ENCODE measurements at regions not wholly inside any gene's neighbourhood (a gene's known extent, or its start where the extent isn't known, plus 50 kb on each side); places are given as distances from the start of the nearest gene placed in this dataset.

- Histone ChIP-seq H3K9ac (no peak overlapping the region), H3K36me3 (replicated peaks in 1 of 2; ENCODE audit: control insufficient read depth in 1 of 2, insufficient read depth in 2 of 2, low read length in 1 of 2) (no peaks in the 10 kb centered on the region), H3K9me2 (no peaks in the 10 kb centered on the region), H3K4me3 (ENCODE audit: low read depth in 2 of 2, low read length in 1 of 2) (no peak overlapping the region), H3K4me1 (ENCODE audit: control insufficient read depth in 1 of 2, insufficient read depth in 2 of 2, low read depth in 1 of 2, low read length in 1 of 2) (no peaks in the 10 kb centered on the region), H2AFZ (ENCODE audit: low read depth) (no peak overlapping the region), H3K27ac (ENCODE audit: low read depth in 2 of 2, low read length in 1 of 2) (no peak overlapping the region), H3K79me2 (ENCODE audit: insufficient read depth) (no peaks in the 10 kb centered on the region), H3F3A (replicated peaks; ENCODE audit: insufficient read depth) (no peaks in the 10 kb centered on the region), H3K27me3 (ENCODE audit: insufficient read depth) (no peaks in the 10 kb centered on the region), H3K9me3 (no peaks in the 10 kb centered on the region), H3K4me2 (no peak overlapping the region), H4K20me1 (ENCODE audit: insufficient read depth) (no peaks in the 10 kb centered on the region)
- WGBS (ENCODE audit: low lambda C conversion rate), result 0% methylated on average over 2 of the region's 2 CpGs
- no peak for DNase-seq
- no peak for TF ChIP-seq YY1 (IDR thresholded peaks at IDR 0.05; ENCODE audit: low read depth)
- TF ChIP-seq SIN3A (IDR thresholded peaks at IDR 0.05; ENCODE audit: borderline replicate concordance, low read depth, low read length), result no peak
- TF ChIP-seq IRF3 (IDR thresholded peaks at IDR 0.05; ENCODE audit: low read depth, low read length), result no peak
- TF ChIP-seq RAD21 (IDR thresholded peaks at IDR 0.05; ENCODE audit: low read length), result no peak
- TF ChIP-seq RFX5 (IDR thresholded peaks at IDR 0.05; ENCODE audit: low read length), result no peak
- no peak for TF ChIP-seq TEAD4 (IDR thresholded peaks at IDR 0.05; ENCODE audit: borderline replicate concordance, insufficient read depth)
- no peak for TF ChIP-seq MEF2A (IDR thresholded peaks at IDR 0.05; ENCODE audit: borderline replicate concordance, low read depth)
- no peak for TF ChIP-seq POLR2AphosphoS5 (IDR thresholded peaks at IDR 0.05; ENCODE audit: low read depth, low read length)
- TF ChIP-seq FOXJ3 (CRISPR knock-in tag; IDR thresholded peaks at IDR 0.05), result no peak
- no peak for TF ChIP-seq MAX (IDR thresholded peaks at IDR 0.05; ENCODE audit: low read depth)
- no peak for TF ChIP-seq CHD2 (IDR thresholded peaks at IDR 0.05; ENCODE audit: low read length, partially characterized antibody)
- TF ChIP-seq NRF1 (IDR thresholded peaks at IDR 0.05; ENCODE audit: low read depth, low read length), result no peak
- TF ChIP-seq SMC3 (IDR thresholded peaks at IDR 0.05; ENCODE audit: low read depth, low read length), result no peak
- TF ChIP-seq, protein P1, sequence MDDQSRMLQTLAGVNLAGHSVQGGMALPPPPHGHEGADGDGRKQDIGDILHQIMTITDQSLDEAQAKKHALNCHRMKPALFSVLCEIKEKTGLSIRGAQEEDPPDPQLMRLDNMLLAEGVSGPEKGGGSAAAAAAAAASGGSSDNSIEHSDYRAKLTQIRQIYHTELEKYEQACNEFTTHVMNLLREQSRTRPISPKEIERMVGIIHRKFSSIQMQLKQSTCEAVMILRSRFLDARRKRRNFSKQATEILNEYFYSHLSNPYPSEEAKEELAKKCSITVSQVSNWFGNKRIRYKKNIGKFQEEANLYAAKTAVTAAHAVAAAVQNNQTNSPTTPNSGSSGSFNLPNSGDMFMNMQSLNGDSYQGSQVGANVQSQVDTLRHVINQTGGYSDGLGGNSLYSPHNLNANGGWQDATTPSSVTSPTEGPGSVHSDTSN (IDR thresholded peaks at IDR 0.05), result no peak
- TF ChIP-seq, protein P2, sequence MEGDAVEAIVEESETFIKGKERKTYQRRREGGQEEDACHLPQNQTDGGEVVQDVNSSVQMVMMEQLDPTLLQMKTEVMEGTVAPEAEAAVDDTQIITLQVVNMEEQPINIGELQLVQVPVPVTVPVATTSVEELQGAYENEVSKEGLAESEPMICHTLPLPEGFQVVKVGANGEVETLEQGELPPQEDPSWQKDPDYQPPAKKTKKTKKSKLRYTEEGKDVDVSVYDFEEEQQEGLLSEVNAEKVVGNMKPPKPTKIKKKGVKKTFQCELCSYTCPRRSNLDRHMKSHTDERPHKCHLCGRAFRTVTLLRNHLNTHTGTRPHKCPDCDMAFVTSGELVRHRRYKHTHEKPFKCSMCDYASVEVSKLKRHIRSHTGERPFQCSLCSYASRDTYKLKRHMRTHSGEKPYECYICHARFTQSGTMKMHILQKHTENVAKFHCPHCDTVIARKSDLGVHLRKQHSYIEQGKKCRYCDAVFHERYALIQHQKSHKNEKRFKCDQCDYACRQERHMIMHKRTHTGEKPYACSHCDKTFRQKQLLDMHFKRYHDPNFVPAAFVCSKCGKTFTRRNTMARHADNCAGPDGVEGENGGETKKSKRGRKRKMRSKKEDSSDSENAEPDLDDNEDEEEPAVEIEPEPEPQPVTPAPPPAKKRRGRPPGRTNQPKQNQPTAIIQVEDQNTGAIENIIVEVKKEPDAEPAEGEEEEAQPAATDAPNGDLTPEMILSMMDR (IDR thresholded peaks at IDR 0.05), result no peak
- TF ChIP-seq, protein P3, sequence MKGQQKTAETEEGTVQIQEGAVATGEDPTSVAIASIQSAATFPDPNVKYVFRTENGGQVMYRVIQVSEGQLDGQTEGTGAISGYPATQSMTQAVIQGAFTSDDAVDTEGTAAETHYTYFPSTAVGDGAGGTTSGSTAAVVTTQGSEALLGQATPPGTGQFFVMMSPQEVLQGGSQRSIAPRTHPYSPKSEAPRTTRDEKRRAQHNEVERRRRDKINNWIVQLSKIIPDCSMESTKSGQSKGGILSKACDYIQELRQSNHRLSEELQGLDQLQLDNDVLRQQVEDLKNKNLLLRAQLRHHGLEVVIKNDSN (IDR thresholded peaks at IDR 0.05; ENCODE audit: borderline replicate concordance, low read depth), result no peak
- POLR2A ChIA-PET, result no interaction called here
- CTCF ChIA-PET, result interaction anchor here (0.7 kb wide), 1 partner anchor 661 kb away, joined by 3 read pairs; no protein-coding TSS in a partner anchor
These were observed 859.6 kb downstream of the BCL11B start for GRCh38 chr14:98412431-98412830.

Data from SK-N-SH (cell line).